WTC11 (cell line): ENCODE measurements at regions not wholly inside any gene's neighbourhood (a gene's known extent, or its start where the extent isn't known, plus 50 kb on each side); places are given as distances from the start of the nearest gene placed in this dataset.
"Not testable (repeated sequence)": the region's sequence is repeated elsewhere in the genome, so short reads cannot be mapped to it uniquely, and the experiment has no call there.

ENCODE experiments used
- ATAC-seq: fragments of 200-7000 bp; cut with Tn5 transposase; 2 replicates; pipeline ENCODE4 v1.10.0; 2021; ENCODE audit warnings: mild to moderate bottlenecking, moderate library complexity
- CTCF ChIA-PET: fragments of 300-600 bp; sonication (Branson Sonifier 250); formaldehyde crosslinking; loops from one replicate; lab custom pipeline; 2021; ENCODE audit warnings: antibody characterized with exemption; lab: Charles Lee
- POLR2A ChIA-PET: fragments of 350-600 bp; sonication (Branson Sonifier 250); formaldehyde crosslinking; loops from one replicate; lab custom pipeline; 2021; ENCODE audit warnings: antibody characterized with exemption; lab: Charles Lee
- DNase-seq: peaks from one replicate; pipeline ENCODE4 v3.0.0; 2021; ENCODE audit warnings: low spot score
- H3K27ac Mint-ChIP-seq: 2 replicates; pipeline ENCODE4 v1.8.0; 2021; ENCODE audit warnings: mixed read lengths
- H3K27me3 Mint-ChIP-seq: 2 replicates; pipeline ENCODE4 v1.8.0; 2021; ENCODE audit warnings: low read depth, mild to moderate bottlenecking, moderate library complexity, mixed read lengths
- H3K36me3 Mint-ChIP-seq: 2 replicates; pipeline ENCODE4 v1.8.0; 2021; ENCODE audit warnings: mixed read lengths
- H3K4me1 Mint-ChIP-seq: 2 replicates; pipeline ENCODE4 v1.8.0; 2022; ENCODE audit warnings: mixed read lengths
- H3K4me3 Mint-ChIP-seq: 2 replicates; pipeline ENCODE4 v1.8.0; 2021; ENCODE audit warnings: mild to moderate bottlenecking, moderate library complexity, mixed read lengths
- H3K9me3 Mint-ChIP-seq: 2 replicates; pipeline ENCODE4 v1.8.0; 2021; ENCODE audit warnings: mixed read lengths
- AFF4 ChIP-seq: sonication (generic); formaldehyde crosslinking; IDR thresholded peaks from 2 replicates; pipeline ENCODE4 v1.8.1; 2023; ENCODE audit warnings: mild to moderate bottlenecking, missing genetic modification reagents, borderline replicate concordance
- AR ChIP-seq: fragments of 250-450 bp; sonication (Bioruptor Pico); IDR thresholded peaks from 2 replicates; pipeline ENCODE4 v1.9.0; 2021; ENCODE audit warnings: mild to moderate bottlenecking
- E2F4 ChIP-seq: sonication (generic); formaldehyde crosslinking; IDR thresholded peaks from 2 replicates; pipeline ENCODE4 v1.8.1; 2022; ENCODE audit warnings: low read depth, mild to moderate bottlenecking, moderate library complexity, missing genetic modification reagents, borderline replicate concordance
- FOXJ3 ChIP-seq: sonication (generic); formaldehyde crosslinking; IDR thresholded peaks from 2 replicates; pipeline ENCODE4 v1.9.0; 2021; ENCODE audit warnings: missing genetic modification reagents, mild to moderate bottlenecking, borderline replicate concordance
- FOXK1 ChIP-seq: sonication (generic); formaldehyde crosslinking; IDR thresholded peaks from 2 replicates; pipeline ENCODE4 v1.8.0; 2022; ENCODE audit warnings: mild to moderate bottlenecking, moderate library complexity, missing genetic modification reagents
- FOXP4 ChIP-seq: sonication (generic); formaldehyde crosslinking; IDR thresholded peaks from 2 replicates; pipeline ENCODE4 v1.8.0; 2022; ENCODE audit warnings: mild to moderate bottlenecking, missing genetic modification reagents
- KAT7 ChIP-seq: sonication (generic); formaldehyde crosslinking; IDR thresholded peaks from 2 replicates; pipeline ENCODE4 v1.8.1; 2023; ENCODE audit warnings: missing genetic modification reagents, mild to moderate bottlenecking, borderline replicate concordance
- MAX ChIP-seq: sonication (generic); formaldehyde crosslinking; IDR thresholded peaks from 2 replicates; pipeline ENCODE4 v1.8.0; 2022; ENCODE audit warnings: mild to moderate bottlenecking, missing genetic modification reagents
- NFE2L1 ChIP-seq: sonication (generic); formaldehyde crosslinking; IDR thresholded peaks from 2 replicates; pipeline ENCODE4 v1.8.1; 2023; ENCODE audit warnings: missing genetic modification reagents
- NR3C1 ChIP-seq: sonication (generic); formaldehyde crosslinking; conservative IDR thresholded peaks from 2 replicates; pipeline ENCODE4 v1.8.1; 2023; ENCODE audit warnings: low read depth, mild to moderate bottlenecking, missing genetic modification reagents
- PRDM15 ChIP-seq: sonication (generic); formaldehyde crosslinking; IDR thresholded peaks from 2 replicates; pipeline ENCODE4 v1.8.0; 2022; ENCODE audit warnings: missing genetic modification reagents
- PRRX2 ChIP-seq: fragments of 250-450 bp; sonication (Bioruptor Pico); IDR thresholded peaks from 2 replicates; pipeline ENCODE4 v1.8.0; 2021; ENCODE audit warnings: mild to moderate bottlenecking
- SMAD4 ChIP-seq: sonication (generic); formaldehyde crosslinking; IDR thresholded peaks from 2 replicates; pipeline ENCODE4 v1.8.0; 2022; ENCODE audit warnings: mild to moderate bottlenecking, missing genetic modification reagents
- SP1 ChIP-seq: sonication (generic); formaldehyde crosslinking; conservative IDR thresholded peaks from 2 replicates; pipeline ENCODE4 v1.8.1; 2022; ENCODE audit warnings: missing genetic modification reagents
- STAT6 ChIP-seq: sonication (generic); formaldehyde crosslinking; conservative IDR thresholded peaks from 2 replicates; pipeline ENCODE4 v1.8.1; 2023; ENCODE audit warnings: mild to moderate bottlenecking, low read depth, missing genetic modification reagents, moderate library complexity
- ZNF317 ChIP-seq: sonication (generic); formaldehyde crosslinking; IDR thresholded peaks from 2 replicates; pipeline ENCODE4 v1.8.1; 2023; ENCODE audit warnings: low read depth, mild to moderate bottlenecking, moderate library complexity, missing genetic modification reagents, borderline replicate concordance
- ZNF396 ChIP-seq: fragments of 250-450 bp; sonication (Bioruptor Pico); IDR thresholded peaks from 2 replicates; pipeline ENCODE4 v1.8.0; 2021; ENCODE audit warnings: mild to moderate bottlenecking, moderate library complexity, borderline replicate concordance

GRCh38 chr13:82058364-82058763, 1717.4 kb upstream of the SPRY2 start (continued):
- TF ChIP-seq STAT6 (CRISPR knock-in tag) (no peak), FOXK1 (no peak), NFE2L1 (CRISPR knock-in tag) (no peak), AFF4 (CRISPR knock-in tag) (no peak), PRDM15 (CRISPR knock-in tag) (no peak), FOXJ3 (CRISPR knock-in tag) (no peak), ZNF396 (no peak), SP1 (CRISPR knock-in tag) (no peak)

- DNase-seq, POLR2A ChIA-PET, ATAC-seq, H3K27ac Mint-ChIP-seq, H3K27me3 Mint-ChIP-seq, CTCF ChIA-PET, H3K4me3 Mint-ChIP-seq: not testable (repeated sequence)
- Mint-ChIP-seq H3K4me1 (peaks cover 15% of the 10 kb centered on the region), H3K9me3 (peaks cover 22% of the 10 kb centered on the region), H3K36me3 (peaks cover 21% of the 10 kb centered on the region)
Observed at GRCh38 chr13:82045316-82045715, 1704.4 kb upstream of the SPRY2 start.

GRCh38 chr13:82036602-82037001, 1695.7 kb upstream of the SPRY2 start:
- H3K27me3 Mint-ChIP-seq = no peaks in the 10 kb centered on the region
- H3K4me3 Mint-ChIP-seq = no peak overlapping the region
- H3K27ac Mint-ChIP-seq = no peak overlapping the region
- TF ChIP-seq MAX (CRISPR knock-in tag) = no peak
- no peak for TF ChIP-seq FOXP4 (CRISPR knock-in tag)
- no peak for TF ChIP-seq PRRX2 (CRISPR knock-in tag)
- no peak for TF ChIP-seq SMAD4
- TF ChIP-seq NR3C1 (CRISPR knock-in tag) = no peak
- TF ChIP-seq ZNF317 = no peak
- TF ChIP-seq E2F4 = no peak
- no peak for TF ChIP-seq AR (CRISPR knock-in tag)
- TF ChIP-seq KAT7 (CRISPR knock-in tag) = no peak

More at GRCh38 chr13:82036602-82037001, 1695.7 kb upstream of the SPRY2 start:
- no peak for DNase-seq
- peaks cover 21% of the 10 kb centered on the region for H3K9me3 Mint-ChIP-seq
- 0 out of 2 replicates have a peak, but pooled peaks cover 3% of the 10 kb centered on the region for H3K4me1 Mint-ChIP-seq
- no peak for ATAC-seq
- ChIA-PET POLR2A (no interaction called here), CTCF (no interaction called here)
- peaks cover 16% of the 10 kb centered on the region for H3K36me3 Mint-ChIP-seq
